Activated naive CD8-positive, alpha-beta T cell (primary cell): ENCODE measurements at regions not wholly inside any gene's neighbourhood (a gene's known extent, or its start where the extent isn't known, plus 50 kb on each side); places are given as distances from the start of the nearest gene placed in this dataset.
"Not testable (repeated sequence)": the region's sequence is repeated elsewhere in the genome, so short reads cannot be mapped to it uniquely, and the experiment has no call there.

Experiments used
- H3K27ac Mint-ChIP-seq: one replicate; pipeline ENCODE4 v1.8.0; 2021; ENCODE audit warnings: mixed read lengths
- H3K27me3 Mint-ChIP-seq: one replicate; pipeline ENCODE4 v1.8.0; 2021; ENCODE audit warnings: mixed read lengths
- H3K36me3 Mint-ChIP-seq: one replicate; pipeline ENCODE4 v1.8.0; 2021; ENCODE audit warnings: mixed read lengths
- H3K4me1 Mint-ChIP-seq: one replicate; pipeline ENCODE4 v1.8.0; 2021; ENCODE audit warnings: low read depth, mixed read lengths
- H3K4me3 Mint-ChIP-seq: one replicate; pipeline ENCODE4 v1.8.0; 2021; ENCODE audit warnings: mild to moderate bottlenecking, mixed read lengths
- H3K9me3 Mint-ChIP-seq: one replicate; pipeline ENCODE4 v1.8.0; 2021; ENCODE audit warnings: low read depth, mixed read lengths

DNA sequence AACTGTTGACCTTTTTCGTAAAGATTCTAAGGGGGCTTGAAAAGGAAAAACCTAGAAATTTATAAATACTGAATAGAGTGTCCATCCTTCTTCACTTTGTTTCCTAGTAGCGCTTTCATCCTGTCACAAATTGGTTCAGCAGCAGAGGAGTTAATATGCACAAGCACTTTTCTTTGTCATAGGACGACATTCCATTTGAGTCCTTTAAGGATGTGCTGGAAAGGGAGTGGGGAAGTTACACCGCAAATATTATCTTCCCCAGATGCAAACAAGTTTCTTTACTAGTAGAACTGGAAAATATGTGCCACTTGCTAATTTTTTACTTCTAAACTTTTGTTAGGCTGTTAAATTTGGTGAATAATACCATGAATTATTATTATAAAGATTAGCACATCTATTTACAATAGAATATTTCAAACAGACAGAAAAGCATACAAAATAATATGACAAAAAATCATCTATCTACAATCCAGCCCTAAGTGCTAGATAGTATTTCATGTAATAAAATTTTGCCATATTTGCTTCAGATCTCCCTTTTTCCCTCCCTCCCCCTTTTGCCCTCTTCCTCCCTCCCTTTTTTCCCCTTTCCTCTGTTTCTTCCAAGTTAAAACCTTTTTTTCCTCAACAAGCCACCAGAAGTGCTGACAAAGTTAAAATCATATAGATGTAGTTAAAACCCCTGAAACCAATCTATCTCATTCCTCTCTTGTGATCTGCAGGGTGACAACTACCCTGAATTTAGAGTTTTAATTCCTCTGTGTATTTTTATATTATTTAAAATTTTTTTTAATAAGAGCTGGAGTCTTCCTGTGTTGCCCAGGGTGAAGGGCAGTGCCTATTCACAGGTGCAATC, 50.5 kb upstream of the MAP4K3 start:
- peaks cover 6% of the 10 kb centered on the region for H3K36me3 Mint-ChIP-seq
- H3K27me3 Mint-ChIP-seq: no peaks in the 10 kb centered on the region
- H3K27ac Mint-ChIP-seq: no peak overlapping the region
- peaks cover 9% of the 10 kb centered on the region for H3K4me1 Mint-ChIP-seq
- H3K4me3 Mint-ChIP-seq: no peak overlapping the region
- no peaks in the 10 kb centered on the region for H3K9me3 Mint-ChIP-seq

DNA sequence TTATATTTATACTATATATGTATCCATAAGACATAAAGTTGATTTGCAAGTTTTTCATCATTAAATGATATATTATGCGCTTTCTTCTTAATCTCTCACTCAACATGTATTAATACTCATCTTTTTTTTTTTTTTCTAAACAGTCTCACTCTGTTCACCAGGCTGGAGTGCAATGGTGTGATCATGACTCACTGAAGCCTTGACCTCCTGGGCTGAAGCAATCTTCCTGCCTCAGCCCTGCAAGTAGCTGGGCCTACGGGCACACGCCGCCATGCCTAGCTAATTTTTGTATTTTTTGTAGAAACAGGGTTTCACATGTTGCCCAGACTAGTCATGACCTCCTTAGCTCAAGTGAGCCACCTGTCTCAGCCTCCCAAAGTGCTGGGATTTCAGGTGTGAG, 51.4 kb upstream of the MAP4K3 start:
- Mint-ChIP-seq H3K27me3 (no peaks in the 10 kb centered on the region), H3K4me3 (no peak overlapping the region), H3K36me3 (peaks cover 6% of the 10 kb centered on the region), H3K27ac (no peak overlapping the region), H3K4me1 (peaks cover 13% of the 10 kb centered on the region), H3K9me3 (no peaks in the 10 kb centered on the region)

DNA sequence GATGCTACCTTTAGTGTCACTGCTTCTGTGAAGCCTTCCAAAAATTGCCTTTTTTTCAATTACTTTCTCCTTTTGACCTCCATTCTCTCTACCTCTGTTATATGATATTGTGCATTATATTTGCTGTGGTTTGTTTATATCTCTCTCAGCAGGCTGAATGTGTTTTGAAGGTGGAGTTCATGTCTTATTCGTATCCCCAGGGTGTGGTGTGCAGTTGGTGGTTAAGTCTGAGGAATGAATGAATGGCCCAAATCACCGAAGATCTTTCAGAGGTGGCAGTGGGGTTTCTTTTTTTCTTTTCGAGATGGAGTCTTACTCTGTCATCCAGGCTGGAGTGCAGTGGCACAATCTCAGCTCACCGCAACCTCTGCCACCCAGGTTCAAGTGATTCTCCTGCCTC, 53.5 kb upstream of the MAP4K3 start:
- no peak overlapping the region for H3K27ac Mint-ChIP-seq
- H3K4me1 Mint-ChIP-seq: peaks cover 17% of the 10 kb centered on the region
- no peaks in the 10 kb centered on the region for H3K9me3 Mint-ChIP-seq
- H3K27me3 Mint-ChIP-seq: no peaks in the 10 kb centered on the region
- H3K4me3 Mint-ChIP-seq: no peak overlapping the region
- peaks cover 6% of the 10 kb centered on the region for H3K36me3 Mint-ChIP-seq

DNA sequence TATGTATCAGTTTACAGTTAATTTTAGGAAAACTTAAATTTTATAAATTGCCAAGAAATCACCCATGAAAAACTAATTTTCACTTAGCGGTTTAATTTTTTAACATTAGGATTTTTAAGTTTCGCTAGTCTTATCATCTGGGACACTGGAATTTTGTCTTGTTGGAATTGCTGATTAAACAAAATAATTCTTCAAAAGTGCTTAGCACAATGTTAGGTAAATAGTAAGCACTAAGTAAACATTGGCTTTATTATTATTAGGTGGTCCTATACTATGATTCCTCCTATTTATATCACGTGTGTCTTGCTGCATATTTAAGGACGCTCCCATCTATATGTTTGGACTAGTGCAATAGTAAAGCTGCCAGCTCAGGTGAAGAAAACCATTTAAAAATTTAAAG, 54.6 kb upstream of the MAP4K3 start:
- Mint-ChIP-seq H3K27ac (peak overlapping the region; percentile 76), H3K36me3 (peaks cover 4% of the 10 kb centered on the region), H3K4me3 (no peak overlapping the region), H3K9me3 (no peaks in the 10 kb centered on the region), H3K27me3 (no peaks in the 10 kb centered on the region), H3K4me1 (peaks cover 17% of the 10 kb centered on the region)

DNA sequence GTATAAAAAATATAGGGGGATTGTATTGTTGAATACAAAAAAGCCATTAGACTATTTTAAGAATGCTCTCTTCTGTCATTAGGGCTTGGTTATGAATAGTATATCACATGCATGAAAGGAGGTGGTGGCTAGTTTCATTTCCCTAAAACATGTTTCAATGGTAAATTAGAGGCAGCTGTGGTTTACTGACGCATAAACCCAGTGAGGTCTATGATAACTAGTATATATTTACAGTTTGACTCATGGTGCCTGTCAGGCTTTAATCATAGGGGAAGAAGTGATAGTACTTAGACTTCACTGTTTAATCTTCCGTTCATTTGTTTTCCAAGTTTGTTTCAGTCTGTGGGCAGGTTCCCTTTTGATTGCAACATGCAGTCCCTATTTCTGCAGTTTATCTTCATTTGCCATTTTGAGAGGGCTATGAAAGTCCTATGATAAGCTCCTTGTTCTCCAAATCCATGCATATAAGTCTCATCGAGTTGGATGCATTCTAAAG, 55.1 kb upstream of the MAP4K3 start:
- H3K4me3 Mint-ChIP-seq: peak overlapping the region; percentile 12
- no peaks in the 10 kb centered on the region for H3K9me3 Mint-ChIP-seq
- H3K27me3 Mint-ChIP-seq: no peaks in the 10 kb centered on the region
- peaks cover 17% of the 10 kb centered on the region for H3K4me1 Mint-ChIP-seq
- H3K36me3 Mint-ChIP-seq: peaks cover 4% of the 10 kb centered on the region
- peak overlapping the region; percentile 85 for H3K27ac Mint-ChIP-seq

DNA sequence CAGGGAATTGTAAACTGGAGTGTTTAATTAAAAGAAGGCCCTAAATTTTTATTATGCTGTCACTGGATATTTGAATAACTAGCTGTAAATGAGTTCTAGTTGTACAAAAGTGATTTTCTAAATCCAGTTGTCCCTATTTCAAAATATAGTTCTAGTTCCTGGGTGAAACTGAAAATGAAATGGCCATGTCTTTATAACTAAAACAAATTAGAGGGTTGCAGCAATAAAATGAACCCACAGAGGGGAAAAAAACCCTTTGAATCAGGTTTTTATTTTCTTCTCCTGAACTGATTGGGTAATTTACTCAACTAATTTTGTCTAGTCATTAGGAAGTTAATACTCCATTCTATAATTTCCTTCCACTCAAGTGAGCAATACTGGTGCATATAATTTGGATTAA, 55.6 kb upstream of the MAP4K3 start:
- H3K27ac Mint-ChIP-seq: peak overlapping the region; percentile 85
- H3K4me1 Mint-ChIP-seq: peaks cover 17% of the 10 kb centered on the region
- peaks cover 8% of the 10 kb centered on the region for H3K36me3 Mint-ChIP-seq
- H3K9me3 Mint-ChIP-seq: no peaks in the 10 kb centered on the region
- no peak overlapping the region for H3K4me3 Mint-ChIP-seq
- no peaks in the 10 kb centered on the region for H3K27me3 Mint-ChIP-seq

DNA sequence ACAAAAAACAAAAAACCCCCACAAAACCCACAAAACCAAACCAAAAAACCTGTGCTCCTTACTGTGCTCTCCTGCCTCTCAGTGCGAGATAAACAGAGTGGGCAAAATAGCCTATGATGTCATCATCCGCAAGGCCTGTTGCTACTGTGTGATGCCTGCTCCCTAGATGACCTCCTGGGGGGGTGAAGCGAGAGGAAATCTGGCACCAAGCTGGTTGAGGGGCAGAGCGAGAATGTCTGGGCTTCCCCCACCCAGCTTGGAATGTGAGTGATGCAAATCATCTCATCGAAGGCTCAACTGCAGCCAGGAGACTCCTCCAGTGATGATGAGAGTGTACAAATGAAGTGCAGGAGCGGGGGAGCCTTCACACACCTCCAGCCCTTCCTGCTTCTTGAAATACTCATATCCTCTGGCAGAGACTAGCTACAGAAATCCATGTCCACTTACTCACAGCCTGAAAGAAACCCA, 57.7 kb upstream of the MAP4K3 start:
- H3K9me3 Mint-ChIP-seq: no peaks in the 10 kb centered on the region
- peaks cover 17% of the 10 kb centered on the region for H3K4me1 Mint-ChIP-seq
- H3K36me3 Mint-ChIP-seq: peaks cover 8% of the 10 kb centered on the region
- H3K27me3 Mint-ChIP-seq: no peaks in the 10 kb centered on the region
- peak overlapping the region; percentile 12 for H3K27ac Mint-ChIP-seq
- H3K4me3 Mint-ChIP-seq: no peak overlapping the region

DNA sequence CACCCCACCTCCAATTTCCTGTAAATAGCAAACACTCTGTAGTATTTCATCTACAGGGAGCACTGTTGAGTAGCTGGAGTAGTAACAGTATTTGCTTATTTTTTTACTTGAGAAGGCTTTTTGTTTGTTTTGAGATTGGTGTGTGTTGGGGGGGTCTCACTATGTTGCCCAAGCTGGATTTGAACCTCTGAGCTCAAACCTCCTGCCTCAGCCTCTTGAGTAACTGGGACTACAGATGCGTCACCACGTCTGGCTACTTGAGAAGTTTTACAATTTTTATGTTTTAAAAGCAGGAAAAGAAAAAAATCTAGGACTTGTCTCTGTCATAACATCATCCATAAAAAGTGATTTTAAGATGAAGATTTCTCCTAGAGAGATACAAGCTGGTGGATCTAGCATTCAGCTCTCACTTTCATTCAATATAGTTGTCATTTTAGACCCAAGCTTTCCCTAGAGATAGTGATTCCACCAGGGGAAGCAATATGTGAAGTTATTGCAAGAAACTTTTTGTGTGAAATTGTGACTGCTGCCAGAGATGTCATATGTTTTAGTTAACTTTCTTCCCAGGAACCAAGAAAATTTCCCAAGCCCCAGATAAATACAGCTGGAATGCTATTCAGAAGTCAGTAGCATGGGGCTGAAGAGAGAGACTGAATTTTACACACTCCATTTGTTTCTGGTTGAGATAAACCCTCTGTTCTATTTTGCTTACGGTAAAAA, 60.2 kb upstream of the MAP4K3 start:
- Mint-ChIP-seq H3K4me3 (no peak overlapping the region), H3K27ac (no peak overlapping the region), H3K27me3 (peaks cover under 1% of the 10 kb centered on the region), H3K9me3 (peaks cover 4% of the 10 kb centered on the region), H3K4me1 (peaks cover 12% of the 10 kb centered on the region), H3K36me3 (peaks cover 8% of the 10 kb centered on the region)

DNA sequence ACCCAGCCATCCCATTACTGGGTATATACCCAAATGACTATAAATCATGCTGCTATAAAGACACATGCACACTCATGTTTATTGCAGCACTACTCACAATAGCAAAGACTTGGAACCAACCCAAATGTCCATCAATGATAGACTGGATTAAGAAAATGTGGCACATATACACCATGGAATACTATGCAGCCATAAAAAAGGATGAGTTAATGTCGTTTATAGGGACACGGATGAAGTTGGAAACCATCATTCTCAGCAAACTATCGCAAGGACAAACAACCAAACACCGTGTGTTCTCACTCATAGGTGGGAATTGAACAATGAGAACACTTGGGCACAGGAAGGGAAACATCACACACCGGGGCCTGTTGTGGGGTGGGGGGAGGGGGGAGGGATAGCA, 61.1 kb upstream of the MAP4K3 start:
- not testable (repeated sequence) for H3K27ac Mint-ChIP-seq

DNA sequence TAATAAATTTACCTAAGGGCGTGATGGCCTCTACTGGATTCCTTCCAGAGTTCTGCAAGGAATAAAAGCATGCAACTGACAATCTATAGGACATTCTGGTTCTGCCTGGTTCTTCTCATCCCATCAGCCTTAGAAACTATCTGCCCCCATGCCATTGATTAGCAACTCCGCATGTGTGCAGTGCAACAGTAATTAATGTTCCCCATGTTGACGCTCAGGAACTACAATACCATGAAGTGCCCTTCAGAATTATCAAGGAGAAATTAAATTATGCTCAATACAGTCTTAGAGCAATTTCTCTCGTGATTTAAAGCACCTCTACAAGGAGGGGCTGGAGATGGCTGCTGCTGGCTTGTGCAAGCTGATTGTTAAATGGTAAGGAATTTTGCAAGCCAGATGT, 61.7 kb upstream of the MAP4K3 start:
- H3K27ac Mint-ChIP-seq: no peak overlapping the region
- peaks cover 5% of the 10 kb centered on the region for H3K27me3 Mint-ChIP-seq
- H3K4me1 Mint-ChIP-seq: peaks cover 4% of the 10 kb centered on the region
- H3K4me3 Mint-ChIP-seq: no peak overlapping the region
- H3K36me3 Mint-ChIP-seq: peaks cover 8% of the 10 kb centered on the region
- H3K9me3 Mint-ChIP-seq: peaks cover 4% of the 10 kb centered on the region

More for the DNA sequence above, 61.1 kb upstream of the MAP4K3 start:
- H3K4me1 Mint-ChIP-seq, H3K9me3 Mint-ChIP-seq, H3K27me3 Mint-ChIP-seq, H3K4me3 Mint-ChIP-seq, H3K36me3 Mint-ChIP-seq: not testable (repeated sequence)

DNA sequence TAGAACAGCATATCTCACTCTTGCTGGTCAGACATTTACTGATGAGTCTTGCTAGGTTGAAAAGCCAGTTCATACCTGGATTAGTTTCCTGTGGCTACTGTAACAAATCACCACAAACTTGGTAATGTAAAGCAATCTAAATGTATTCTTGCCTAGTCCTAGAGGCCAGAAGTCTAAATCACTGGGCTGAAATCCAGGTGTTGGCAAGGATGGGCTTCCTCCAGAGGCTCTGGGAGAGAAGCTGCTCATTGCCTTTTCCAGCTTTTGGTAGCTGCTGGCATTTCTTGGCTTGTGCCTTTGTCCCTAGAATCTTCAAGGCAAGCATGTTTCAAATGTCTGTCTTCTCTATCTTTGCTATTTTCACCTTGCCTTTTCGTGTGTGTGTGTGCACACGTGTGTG, 62.3 kb upstream of the MAP4K3 start:
- Mint-ChIP-seq H3K9me3 (peaks cover 4% of the 10 kb centered on the region), H3K4me3 (no peak overlapping the region), H3K27me3 (peaks cover 7% of the 10 kb centered on the region)

DNA sequence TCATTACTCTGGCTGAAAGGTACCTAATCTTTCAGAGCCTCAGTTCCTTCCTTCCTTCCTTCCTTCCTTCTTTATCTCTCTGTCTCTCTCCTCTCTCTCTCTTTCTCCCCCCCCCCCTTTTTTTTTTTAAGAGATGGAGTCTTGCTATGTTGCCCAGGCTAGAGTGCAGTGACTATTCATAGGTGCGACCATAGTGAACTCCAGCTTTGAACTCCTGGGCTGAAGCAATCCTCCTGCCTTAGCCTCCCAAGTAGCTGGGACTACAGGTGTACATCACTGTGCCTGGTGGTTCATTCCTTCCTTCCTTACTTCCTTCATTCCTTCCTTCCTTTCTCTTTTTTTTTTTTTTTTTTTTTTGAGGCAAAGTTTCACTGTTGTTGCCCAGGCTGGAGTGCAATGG, 64.3 kb upstream of the MAP4K3 start:
- H3K9me3 Mint-ChIP-seq: peaks cover 4% of the 10 kb centered on the region
- H3K27me3 Mint-ChIP-seq: peaks cover 7% of the 10 kb centered on the region
- no peak overlapping the region for H3K27ac Mint-ChIP-seq
- peaks cover 6% of the 10 kb centered on the region for H3K36me3 Mint-ChIP-seq
- H3K4me1 Mint-ChIP-seq: no peaks in the 10 kb centered on the region
- no peak overlapping the region for H3K4me3 Mint-ChIP-seq

More for the DNA sequence above, 62.3 kb upstream of the MAP4K3 start:
- no peak overlapping the region for H3K27ac Mint-ChIP-seq
- peaks cover 8% of the 10 kb centered on the region for H3K36me3 Mint-ChIP-seq
- peaks cover 4% of the 10 kb centered on the region for H3K4me1 Mint-ChIP-seq

DNA sequence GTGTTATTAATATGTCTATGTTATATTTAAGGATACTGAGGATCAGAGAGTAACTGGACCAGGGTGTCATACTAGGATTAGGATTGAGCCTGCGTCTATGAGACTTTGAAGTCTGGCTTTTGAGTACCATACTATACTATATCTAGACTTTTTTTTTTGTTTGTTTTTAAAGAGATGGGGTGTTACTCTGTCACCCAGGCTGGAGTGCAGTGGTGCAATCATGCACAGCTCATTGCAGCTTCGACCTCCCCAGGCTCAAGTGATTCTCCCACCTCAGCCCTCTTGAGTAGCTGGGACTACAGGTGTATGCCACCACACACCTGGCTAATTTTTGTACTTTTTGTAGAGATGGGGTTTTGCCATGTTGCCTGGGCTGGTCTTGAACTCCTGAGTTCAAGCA, 66.2 kb upstream of the MAP4K3 start:
- H3K27me3 Mint-ChIP-seq: peaks cover 7% of the 10 kb centered on the region
- H3K9me3 Mint-ChIP-seq: peaks cover 4% of the 10 kb centered on the region
- H3K27ac Mint-ChIP-seq: no peak overlapping the region
- H3K36me3 Mint-ChIP-seq: no peaks in the 10 kb centered on the region
- no peak overlapping the region for H3K4me3 Mint-ChIP-seq
- H3K4me1 Mint-ChIP-seq: no peaks in the 10 kb centered on the region

DNA sequence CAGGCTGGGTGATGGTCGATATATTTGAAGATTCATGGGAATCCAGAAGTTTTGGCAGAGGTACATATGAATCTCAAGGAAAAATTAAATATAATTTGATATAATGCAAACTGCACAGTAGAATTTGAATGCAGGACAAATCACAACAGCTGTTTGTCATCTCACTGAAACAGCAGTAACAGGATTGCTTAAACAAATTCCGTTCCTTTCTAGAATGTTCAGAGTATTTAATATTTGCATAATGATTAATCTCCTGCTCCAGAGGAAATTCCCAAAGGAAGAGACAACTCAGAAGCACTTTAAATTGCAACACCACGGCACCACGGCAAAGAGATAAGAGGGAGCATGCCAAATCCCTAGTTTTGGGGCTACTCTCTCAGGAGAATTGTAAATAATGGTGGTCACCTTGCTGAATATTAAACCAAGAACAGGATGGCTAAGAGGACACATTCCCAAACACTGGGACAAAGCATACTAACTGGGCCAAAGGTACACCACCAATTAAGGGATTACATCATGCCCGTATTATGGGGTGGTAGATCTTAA, 67.8 kb upstream of the MAP4K3 start:
- H3K36me3 Mint-ChIP-seq: no peaks in the 10 kb centered on the region
- peaks cover 7% of the 10 kb centered on the region for H3K27me3 Mint-ChIP-seq
- H3K4me1 Mint-ChIP-seq: no peaks in the 10 kb centered on the region
- no peak overlapping the region for H3K27ac Mint-ChIP-seq
- no peak overlapping the region for H3K4me3 Mint-ChIP-seq
- peaks cover 4% of the 10 kb centered on the region for H3K9me3 Mint-ChIP-seq

DNA sequence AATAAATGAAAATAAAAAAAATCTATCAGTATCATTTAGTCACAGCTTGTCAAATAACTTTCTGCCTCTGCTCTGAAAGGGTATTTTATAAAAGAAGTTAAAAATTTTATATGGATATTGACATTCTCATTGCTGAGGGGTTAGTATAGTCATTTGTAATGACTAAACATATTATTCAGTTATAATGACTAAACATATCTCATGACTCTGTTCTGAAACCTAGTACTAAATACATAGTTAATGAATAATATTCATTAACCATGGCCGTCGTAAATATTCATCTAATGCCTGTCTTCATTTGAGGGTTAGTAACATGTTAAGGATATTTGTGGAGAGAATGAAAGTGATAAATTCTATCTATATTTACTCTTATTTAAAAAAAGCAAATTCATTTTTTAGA, 69.1 kb upstream of the MAP4K3 start:
- H3K27me3 Mint-ChIP-seq: peaks cover 7% of the 10 kb centered on the region
- no peak overlapping the region for H3K27ac Mint-ChIP-seq
- H3K9me3 Mint-ChIP-seq: no peaks in the 10 kb centered on the region
- no peaks in the 10 kb centered on the region for H3K4me1 Mint-ChIP-seq
- H3K4me3 Mint-ChIP-seq: no peak overlapping the region
- no peaks in the 10 kb centered on the region for H3K36me3 Mint-ChIP-seq
